ENCODE measurements at regions not wholly inside any gene's neighbourhood (a gene's known extent, or its start where the extent isn't known, plus 50 kb on each side); places are given as distances from the start of the nearest gene placed in this dataset.

- no peak for TF ChIP-seq CTCF (IDR thresholded peaks at IDR 0.05)
- TF ChIP-seq EP300 (IDR thresholded peaks at IDR 0.05): no peak
These were observed 121.6 kb upstream of the SNTG2 start for GRCh38 chr2:829047-829446.

Measured in stomach (tissue), 4 donors.